Esophagus muscularis mucosa (tissue), 3 donors: ENCODE measurements at regions not wholly inside any gene's neighbourhood (a gene's known extent, or its start where the extent isn't known, plus 50 kb on each side); places are given as distances from the start of the nearest gene placed in this dataset.

Experiments used
- CTCF ChIP-seq, 3 experiments: fragments of 200-600 bp in 2 of 3; fragments of 450-650 bp in 1 of 3; sonication (generic) in 2 of 3; IDR thresholded peaks; one replicate each; pipeline ENCODE4 v1.5.1; 2017 to 2019; ENCODE audit warnings: antibody characterized with exemption in 3 of 3, mild to moderate bottlenecking in 2 of 3, moderate library complexity in 1 of 3
- POLR2A ChIP-seq: fragments of 450-650 bp; IDR thresholded peaks from one replicate; pipeline ENCODE4 v1.6.1; 2017; ENCODE audit warnings: antibody characterized with exemption, moderate library complexity, mild to moderate bottlenecking, low read depth
- POLR2AphosphoS5 ChIP-seq, 2 donors: sonication (generic); formaldehyde crosslinking; IDR thresholded peaks; one replicate each; pipeline ENCODE4 v1.6.1; 2017; ENCODE audit warnings: antibody characterized with exemption in 2 of 2

- TF ChIP-seq CTCF (IDR thresholded peaks at IDR 0.05) (no peak), POLR2AphosphoS5 (IDR thresholded peaks at IDR 0.05) (no peak), POLR2A (no peak)
These were observed 212.8 kb upstream of the ATP10B start for GRCh38 chr5:161064781-161065180.
